WTC11 (cell line): ENCODE measurements at regions not wholly inside any gene's neighbourhood (a gene's known extent, or its start where the extent isn't known, plus 50 kb on each side); places are given as distances from the start of the nearest gene placed in this dataset.
"Not testable (repeated sequence)": the region's sequence is repeated elsewhere in the genome, so short reads cannot be mapped to it uniquely, and the experiment has no call there.

Source experiments
- ATAC-seq: fragments of 200-7000 bp; cut with Tn5 transposase; 2 replicates; pipeline ENCODE4 v1.10.0; 2021; ENCODE audit warnings: mild to moderate bottlenecking, moderate library complexity
- CTCF ChIA-PET: fragments of 300-600 bp; sonication (Branson Sonifier 250); formaldehyde crosslinking; loops from one replicate; lab custom pipeline; 2021; ENCODE audit warnings: antibody characterized with exemption; lab: Charles Lee
- POLR2A ChIA-PET: fragments of 350-600 bp; sonication (Branson Sonifier 250); formaldehyde crosslinking; loops from one replicate; lab custom pipeline; 2021; ENCODE audit warnings: antibody characterized with exemption; lab: Charles Lee
- DNase-seq: peaks from one replicate; pipeline ENCODE4 v3.0.0; 2021; ENCODE audit warnings: low spot score
- H3K27ac Mint-ChIP-seq: 2 replicates; pipeline ENCODE4 v1.8.0; 2021; ENCODE audit warnings: mixed read lengths
- H3K27me3 Mint-ChIP-seq: 2 replicates; pipeline ENCODE4 v1.8.0; 2021; ENCODE audit warnings: low read depth, mild to moderate bottlenecking, moderate library complexity, mixed read lengths
- H3K36me3 Mint-ChIP-seq: 2 replicates; pipeline ENCODE4 v1.8.0; 2021; ENCODE audit warnings: mixed read lengths
- H3K4me1 Mint-ChIP-seq: 2 replicates; pipeline ENCODE4 v1.8.0; 2022; ENCODE audit warnings: mixed read lengths
- H3K4me3 Mint-ChIP-seq: 2 replicates; pipeline ENCODE4 v1.8.0; 2021; ENCODE audit warnings: mild to moderate bottlenecking, moderate library complexity, mixed read lengths
- H3K9me3 Mint-ChIP-seq: 2 replicates; pipeline ENCODE4 v1.8.0; 2021; ENCODE audit warnings: mixed read lengths
- HMGA2 ChIP-seq: fragments of 250-450 bp; sonication (Bioruptor Pico); IDR thresholded peaks from 2 replicates; pipeline ENCODE4 v1.4.0; 2021; ENCODE audit warnings: mild to moderate bottlenecking, moderate library complexity
- IRF2 ChIP-seq: sonication (generic); formaldehyde crosslinking; IDR thresholded peaks from 2 replicates; pipeline ENCODE4 v1.8.0; 2022; ENCODE audit warnings: low read depth, missing genetic modification reagents, borderline replicate concordance
- RORB ChIP-seq: fragments of 250-450 bp; sonication (Bioruptor Pico); IDR thresholded peaks from 2 replicates; pipeline ENCODE4 v1.9.0; 2021; ENCODE audit warnings: mild to moderate bottlenecking
- TP53 ChIP-seq: sonication (generic); formaldehyde crosslinking; IDR thresholded peaks from 2 replicates; pipeline ENCODE4 v1.8.1; 2023; ENCODE audit warnings: mild to moderate bottlenecking, missing genetic modification reagents
- ZBTB21 ChIP-seq: sonication (generic); formaldehyde crosslinking; IDR thresholded peaks from 2 replicates; pipeline ENCODE4 v1.8.1; 2023; ENCODE audit warnings: mild to moderate bottlenecking, missing genetic modification reagents, borderline replicate concordance
- ZNF219 ChIP-seq: sonication (generic); formaldehyde crosslinking; IDR thresholded peaks from 2 replicates; pipeline ENCODE4 v1.8.0; 2023; ENCODE audit warnings: missing genetic modification reagents, mild to moderate bottlenecking, borderline replicate concordance
- ZNF263 ChIP-seq: sonication (generic); formaldehyde crosslinking; IDR thresholded peaks from 2 replicates; pipeline ENCODE4 v1.8.1; 2022; ENCODE audit warnings: low read depth, mild to moderate bottlenecking, moderate library complexity, missing genetic modification reagents
- TF ChIP-seq, protein P1 (sequence below): sonication (generic); formaldehyde crosslinking; IDR thresholded peaks from 2 replicates; pipeline ENCODE4 v1.8.1; 2023; ENCODE audit warnings: mild to moderate bottlenecking, moderate library complexity, missing genetic modification reagents
- TF ChIP-seq, protein P2 (sequence below): fragments of 250-450 bp; sonication (Bioruptor Pico); IDR thresholded peaks from 2 replicates; pipeline ENCODE4 v1.9.0; 2021; ENCODE audit warnings: mild to moderate bottlenecking
- TF ChIP-seq, protein P3 (sequence below): sonication (generic); formaldehyde crosslinking; IDR thresholded peaks from 2 replicates; pipeline ENCODE4 v1.8.0; 2022; ENCODE audit warnings: mild to moderate bottlenecking, missing genetic modification reagents

DNA sequence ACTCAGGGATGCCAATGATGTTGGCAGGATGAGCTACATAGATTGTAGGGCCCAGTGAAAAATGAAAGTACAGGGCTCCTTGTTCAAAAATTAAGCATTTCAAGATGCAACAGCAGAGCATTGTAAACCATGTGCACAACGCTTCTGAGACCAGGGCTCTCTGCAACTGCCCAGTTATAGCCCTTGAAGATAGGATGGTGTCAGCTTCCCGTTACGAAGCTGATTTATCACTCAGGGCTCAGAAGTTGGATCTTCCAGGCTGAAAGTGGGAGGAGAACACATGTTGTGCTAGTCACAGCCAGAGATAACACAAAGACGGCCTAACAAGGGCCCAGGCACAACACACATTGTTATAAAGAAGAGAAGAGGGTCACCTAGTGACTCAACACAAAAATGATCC lies 466.7 kb downstream of the TUBA3C start:
- POLR2A ChIA-PET, result no interaction called here
- H3K9me3 Mint-ChIP-seq, result peaks cover 76% of the 10 kb centered on the region
- H3K27me3 Mint-ChIP-seq, result peaks cover 6% of the 10 kb centered on the region
- DNase-seq, result no peak
- ATAC-seq, result no peak
- no peaks in the 10 kb centered on the region for H3K4me1 Mint-ChIP-seq
- TF ChIP-seq RORB (CRISPR knock-in tag) (no peak), TP53 (no peak), HMGA2 (CRISPR knock-in tag) (no peak), IRF2 (CRISPR knock-in tag) (no peak), ZNF219 (CRISPR knock-in tag) (no peak), ZBTB21 (CRISPR knock-in tag) (no peak), ZNF263 (CRISPR knock-in tag) (no peak)
- TF ChIP-seq, protein P1, sequence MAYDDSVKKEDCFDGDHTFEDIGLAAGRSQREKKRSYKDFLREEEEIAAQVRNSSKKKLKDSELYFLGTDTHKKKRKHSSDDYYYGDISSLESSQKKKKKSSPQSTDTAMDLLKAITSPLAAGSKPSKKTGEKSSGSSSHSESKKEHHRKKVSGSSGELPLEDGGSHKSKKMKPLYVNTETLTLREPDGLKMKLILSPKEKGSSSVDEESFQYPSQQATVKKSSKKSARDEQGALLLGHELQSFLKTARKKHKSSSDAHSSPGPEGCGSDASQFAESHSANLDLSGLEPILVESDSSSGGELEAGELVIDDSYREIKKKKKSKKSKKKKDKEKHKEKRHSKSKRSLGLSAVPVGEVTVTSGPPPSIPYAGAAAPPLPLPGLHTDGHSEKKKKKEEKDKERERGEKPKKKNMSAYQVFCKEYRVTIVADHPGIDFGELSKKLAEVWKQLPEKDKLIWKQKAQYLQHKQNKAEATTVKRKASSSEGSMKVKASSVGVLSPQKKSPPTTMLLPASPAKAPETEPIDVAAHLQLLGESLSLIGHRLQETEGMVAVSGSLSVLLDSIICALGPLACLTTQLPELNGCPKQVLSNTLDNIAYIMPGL (CRISPR knock-in tag), result no peak
- TF ChIP-seq, protein P2, sequence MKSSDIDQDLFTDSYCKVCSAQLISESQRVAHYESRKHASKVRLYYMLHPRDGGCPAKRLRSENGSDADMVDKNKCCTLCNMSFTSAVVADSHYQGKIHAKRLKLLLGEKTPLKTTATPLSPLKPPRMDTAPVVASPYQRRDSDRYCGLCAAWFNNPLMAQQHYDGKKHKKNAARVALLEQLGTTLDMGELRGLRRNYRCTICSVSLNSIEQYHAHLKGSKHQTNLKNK (CRISPR knock-in tag), result no peak
- TF ChIP-seq, protein P3, sequence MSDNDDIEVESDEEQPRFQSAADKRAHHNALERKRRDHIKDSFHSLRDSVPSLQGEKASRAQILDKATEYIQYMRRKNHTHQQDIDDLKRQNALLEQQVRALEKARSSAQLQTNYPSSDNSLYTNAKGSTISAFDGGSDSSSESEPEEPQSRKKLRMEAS (CRISPR knock-in tag), result no peak
- CTCF ChIA-PET, result no interaction called here
- no peak overlapping the region for H3K27ac Mint-ChIP-seq
- peaks cover 74% of the 10 kb centered on the region for H3K36me3 Mint-ChIP-seq
- H3K4me3 Mint-ChIP-seq, result no peak overlapping the region

DNA sequence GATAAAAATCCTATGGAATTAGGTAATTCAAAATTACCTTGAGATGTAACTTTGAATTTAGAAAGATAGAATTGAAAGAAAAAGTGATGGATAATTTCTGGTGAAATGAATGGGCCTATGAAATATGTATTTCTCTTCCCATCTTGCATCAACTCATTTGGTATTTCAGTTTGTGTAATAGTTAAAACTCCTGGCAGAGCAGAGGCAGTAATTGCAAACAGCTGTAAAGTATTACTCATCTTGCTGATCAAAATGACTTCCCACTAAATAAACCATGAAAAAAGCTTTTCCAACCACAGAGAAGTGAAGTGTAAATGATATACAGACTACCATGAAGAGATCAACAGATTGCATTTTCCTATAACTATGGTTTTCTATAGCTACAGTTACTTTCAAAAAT lies 471.0 kb downstream of the TUBA3C start:
- H3K4me1 Mint-ChIP-seq, DNase-seq, H3K27me3 Mint-ChIP-seq, H3K27ac Mint-ChIP-seq, POLR2A ChIA-PET, ATAC-seq, H3K4me3 Mint-ChIP-seq, CTCF ChIA-PET: not testable (repeated sequence)
- peaks cover 69% of the 10 kb centered on the region for H3K36me3 Mint-ChIP-seq
- peaks cover 77% of the 10 kb centered on the region for H3K9me3 Mint-ChIP-seq

DNA sequence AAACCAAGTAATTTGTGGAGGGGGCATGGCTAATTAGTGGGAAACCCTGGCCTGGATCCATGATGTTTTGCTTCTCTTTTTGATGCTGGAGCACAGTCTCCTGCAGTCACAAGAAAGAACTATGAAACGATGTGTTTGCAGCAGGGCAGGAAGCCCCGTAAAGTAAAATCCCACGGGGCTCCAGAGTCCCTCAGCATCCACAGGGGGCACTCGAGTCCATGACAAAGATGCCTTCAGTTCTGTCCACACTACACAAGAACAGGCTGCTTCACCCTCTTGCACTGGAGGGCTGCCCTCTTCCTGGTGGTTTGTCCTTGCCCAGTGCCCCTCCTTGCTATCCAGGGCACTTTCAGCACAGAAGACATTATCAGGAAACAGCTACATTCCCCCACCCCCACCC lies 475.1 kb downstream of the TUBA3C start:
- peaks cover 58% of the 10 kb centered on the region for H3K36me3 Mint-ChIP-seq
- peaks cover 12% of the 10 kb centered on the region; the same call in 1 of the 2 replicates for H3K27me3 Mint-ChIP-seq
- DNase-seq, H3K4me3 Mint-ChIP-seq, H3K4me1 Mint-ChIP-seq, ATAC-seq, POLR2A ChIA-PET, CTCF ChIA-PET, H3K27ac Mint-ChIP-seq: not testable (repeated sequence)
- H3K9me3 Mint-ChIP-seq, result peaks cover 72% of the 10 kb centered on the region

DNA sequence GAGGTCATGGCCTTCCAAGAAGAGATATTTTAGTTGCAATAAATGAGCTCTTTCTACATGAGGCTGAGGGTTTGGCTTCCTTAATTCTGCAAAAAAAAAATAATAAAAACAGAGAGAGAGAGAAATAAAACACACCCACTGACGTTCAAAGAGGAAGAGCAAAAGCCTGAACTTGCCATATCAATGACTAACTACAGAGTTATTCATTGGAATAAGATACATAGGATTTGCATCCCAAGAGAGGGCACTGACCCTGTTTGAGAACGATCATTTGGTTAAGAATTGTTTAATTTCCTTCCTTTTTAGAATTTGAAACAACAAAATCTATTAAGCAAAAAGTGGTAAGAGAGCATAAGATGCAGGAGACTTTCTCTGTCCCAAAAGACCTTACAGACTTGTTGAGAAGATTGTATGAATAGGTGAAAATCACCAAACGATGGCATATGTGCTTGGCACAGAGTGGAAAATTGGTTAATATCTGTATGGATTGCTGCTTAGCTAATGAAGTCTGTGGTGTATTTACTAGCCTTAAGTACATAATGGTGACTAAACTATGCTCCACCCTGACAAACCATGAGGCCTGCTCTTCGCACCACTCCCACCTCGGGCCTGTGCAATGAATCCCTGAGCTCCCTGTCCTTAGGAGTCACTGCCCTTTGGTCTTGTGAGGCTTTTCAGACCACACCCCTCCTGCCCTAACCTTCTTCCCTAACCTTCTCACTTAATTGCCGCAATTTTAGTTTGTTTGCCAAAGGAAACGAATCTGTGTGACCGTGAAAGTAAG lies 479.0 kb downstream of the TUBA3C start:
- H3K4me1 Mint-ChIP-seq, CTCF ChIA-PET, H3K27ac Mint-ChIP-seq, H3K4me3 Mint-ChIP-seq, DNase-seq, ATAC-seq, POLR2A ChIA-PET: not testable (repeated sequence)
- peaks cover 65% of the 10 kb centered on the region for H3K9me3 Mint-ChIP-seq
- peaks cover 17% of the 10 kb centered on the region for H3K27me3 Mint-ChIP-seq
- H3K36me3 Mint-ChIP-seq, result peaks cover 46% of the 10 kb centered on the region

DNA sequence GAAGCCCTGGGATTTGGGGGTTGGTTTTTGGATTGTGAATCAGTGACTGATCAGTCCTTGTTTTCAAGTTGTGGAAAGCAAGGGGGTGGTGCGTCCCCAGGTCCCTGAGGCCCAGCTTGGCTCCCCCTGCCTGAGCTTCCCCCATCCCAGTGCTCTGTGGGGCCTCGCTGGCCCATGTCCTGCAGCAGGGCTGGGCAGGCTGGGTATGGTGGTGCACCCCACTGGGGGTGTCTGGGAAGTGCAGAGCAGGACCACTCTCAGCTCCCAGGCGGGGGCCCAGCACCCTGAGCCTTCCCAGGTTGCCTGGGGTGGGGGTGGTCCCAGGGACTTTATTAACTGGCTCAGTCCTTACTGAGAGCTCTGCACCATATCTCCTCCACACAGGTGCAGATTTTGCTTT lies 483.3 kb downstream of the TUBA3C start:
- DNase-seq, H3K4me3 Mint-ChIP-seq, CTCF ChIA-PET, ATAC-seq, H3K4me1 Mint-ChIP-seq, POLR2A ChIA-PET, H3K27ac Mint-ChIP-seq: not testable (repeated sequence)
- Mint-ChIP-seq H3K9me3 (peaks cover 56% of the 10 kb centered on the region), H3K27me3 (peaks cover 17% of the 10 kb centered on the region), H3K36me3 (peaks cover 51% of the 10 kb centered on the region)

DNA sequence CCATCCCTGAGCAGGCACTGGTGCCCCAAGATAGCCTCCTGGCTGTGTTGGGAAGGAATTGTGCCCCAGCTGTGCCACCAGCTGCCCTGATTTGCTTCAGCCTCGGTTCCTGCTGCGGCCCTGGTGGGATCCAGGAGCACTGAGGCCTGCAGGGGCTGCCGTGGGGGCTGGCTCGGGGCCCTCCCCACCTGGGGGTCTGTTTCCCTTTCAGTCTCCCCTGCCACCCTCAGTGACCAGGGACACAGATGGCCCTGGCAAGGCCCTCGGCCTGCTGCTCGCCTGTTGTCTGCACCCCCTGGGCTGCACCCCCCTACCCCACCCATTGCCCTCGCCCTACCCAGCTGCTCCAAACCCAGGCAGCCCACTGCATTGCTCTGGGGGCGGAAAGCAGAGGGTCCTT lies 483.8 kb downstream of the TUBA3C start:
- Mint-ChIP-seq H3K27me3 (peaks cover 17% of the 10 kb centered on the region), H3K36me3 (peaks cover 49% of the 10 kb centered on the region), H3K9me3 (peaks cover 54% of the 10 kb centered on the region)
- H3K27ac Mint-ChIP-seq, ATAC-seq, POLR2A ChIA-PET, DNase-seq, H3K4me3 Mint-ChIP-seq, H3K4me1 Mint-ChIP-seq, CTCF ChIA-PET: not testable (repeated sequence)

DNA sequence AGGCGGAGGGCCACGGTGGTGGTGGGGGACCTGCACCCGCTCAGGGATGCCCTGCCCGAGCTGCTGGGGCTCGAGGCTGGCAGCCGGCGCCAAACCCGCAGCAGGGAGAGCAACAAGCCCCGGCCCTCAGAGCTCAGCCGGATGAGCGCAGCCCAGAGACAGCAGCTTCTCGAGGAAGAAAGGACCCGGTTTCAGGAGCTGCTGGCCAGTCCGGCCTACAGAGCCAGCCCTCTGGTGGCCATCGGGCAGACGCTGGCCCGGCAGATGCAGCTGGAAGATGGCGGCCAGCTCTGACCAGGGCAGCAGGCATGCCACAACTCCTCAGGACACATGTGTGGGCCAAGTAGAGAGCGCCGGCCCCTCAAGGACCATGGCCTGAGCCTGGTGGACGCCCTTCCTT lies 484.4 kb downstream of the TUBA3C start:
- H3K27ac Mint-ChIP-seq, CTCF ChIA-PET, ATAC-seq, H3K4me1 Mint-ChIP-seq, POLR2A ChIA-PET, H3K4me3 Mint-ChIP-seq, DNase-seq: not testable (repeated sequence)
- Mint-ChIP-seq H3K36me3 (peaks cover 46% of the 10 kb centered on the region), H3K27me3 (peaks cover 12% of the 10 kb centered on the region), H3K9me3 (peaks cover 51% of the 10 kb centered on the region)

DNA sequence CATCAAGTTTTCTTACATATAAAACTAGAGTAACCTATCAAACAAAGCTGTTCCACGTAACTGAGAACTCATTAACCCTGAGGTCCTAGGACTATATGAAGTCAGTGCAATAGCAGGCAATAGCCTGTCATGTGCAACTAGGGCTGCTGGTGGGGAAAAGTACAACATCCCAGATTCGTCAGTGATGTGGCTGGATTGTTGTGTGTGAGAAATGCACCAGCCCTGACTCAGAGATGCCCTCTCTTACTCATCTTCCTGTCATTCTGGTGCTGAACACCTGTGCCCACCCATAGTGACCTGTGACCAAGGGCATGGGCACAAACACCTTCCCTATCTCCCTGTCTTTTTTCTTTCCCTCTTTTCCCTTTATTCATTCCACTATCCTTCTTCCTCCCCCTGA lies 504.2 kb downstream of the TUBA3C start:
- Mint-ChIP-seq H3K36me3 (peaks cover 25% of the 10 kb centered on the region), H3K9me3 (peaks cover 30% of the 10 kb centered on the region)
- H3K27ac Mint-ChIP-seq, CTCF ChIA-PET, ATAC-seq, H3K4me3 Mint-ChIP-seq, DNase-seq, H3K27me3 Mint-ChIP-seq, H3K4me1 Mint-ChIP-seq, POLR2A ChIA-PET: not testable (repeated sequence)

DNA sequence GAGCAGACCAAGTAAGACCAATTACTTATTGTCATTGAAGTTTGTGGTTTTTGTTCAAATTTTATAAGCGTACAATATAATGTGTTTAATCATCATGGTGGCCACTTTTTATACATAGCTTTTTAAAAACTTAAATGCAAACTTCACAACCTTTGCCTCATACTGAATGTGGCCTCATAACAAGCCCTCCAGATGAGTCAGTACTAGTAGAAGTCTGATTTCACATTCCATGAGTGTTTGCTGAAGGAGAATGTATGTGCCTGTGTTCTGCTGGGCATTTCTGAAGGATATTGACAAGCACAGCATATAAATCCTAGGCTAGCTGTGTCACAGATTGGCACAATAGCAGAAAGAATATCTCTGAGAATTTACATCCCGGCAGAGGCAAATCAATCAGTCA lies 506.4 kb downstream of the TUBA3C start:
- POLR2A ChIA-PET, DNase-seq, H3K4me3 Mint-ChIP-seq, H3K27me3 Mint-ChIP-seq, ATAC-seq, CTCF ChIA-PET, H3K4me1 Mint-ChIP-seq, H3K27ac Mint-ChIP-seq: not testable (repeated sequence)
- Mint-ChIP-seq H3K36me3 (peaks cover 18% of the 10 kb centered on the region), H3K9me3 (peaks cover 24% of the 10 kb centered on the region)
